Ishikawa (cell line): ENCODE measurements at regions not wholly inside any gene's neighbourhood (a gene's known extent, or its start where the extent isn't known, plus 50 kb on each side); places are given as distances from the start of the nearest gene placed in this dataset.

Source experiments
- CEBPB ChIP-seq: IDR thresholded peaks from 2 replicates; pipeline ENCODE4 v1.6.1; 2012
- CREB1 ChIP-seq: IDR thresholded peaks from 2 replicates; pipeline ENCODE4 v1.6.1; 2012; ENCODE audit warnings: low read depth
- EGR1 ChIP-seq: IDR thresholded peaks from 2 replicates; pipeline ENCODE4 v1.6.1; 2012
- EP300 ChIP-seq: IDR thresholded peaks from 2 replicates; pipeline ENCODE4 v1.6.1; 2012; ENCODE audit warnings: borderline replicate concordance
- FOXM1 ChIP-seq: IDR thresholded peaks from 2 replicates; pipeline ENCODE4 v1.6.1; 2012; ENCODE audit warnings: low read depth, borderline replicate concordance
- MAX ChIP-seq: IDR thresholded peaks from 2 replicates; pipeline ENCODE4 v1.6.1; 2012
- NFIC ChIP-seq: IDR thresholded peaks from 2 replicates; pipeline ENCODE4 v1.6.1; 2012
- RAD21 ChIP-seq: IDR thresholded peaks from 2 replicates; pipeline ENCODE4 v1.6.1; 2012; ENCODE audit warnings: low read depth
- REST ChIP-seq: IDR thresholded peaks from 2 replicates; pipeline ENCODE4 v1.6.1; 2012; ENCODE audit warnings: low read depth, mild to moderate bottlenecking
- TAF1 ChIP-seq: IDR thresholded peaks from 2 replicates; pipeline ENCODE4 v1.6.1; 2012; ENCODE audit warnings: low read depth, mild to moderate bottlenecking
- TCF12 ChIP-seq: IDR thresholded peaks from 2 replicates; pipeline ENCODE4 v1.6.1; 2012; ENCODE audit warnings: low read depth
- TEAD4 ChIP-seq: IDR thresholded peaks from 2 replicates; pipeline ENCODE4 v1.6.1; 2012
- USF1 ChIP-seq: IDR thresholded peaks from 2 replicates; pipeline ENCODE4 v1.6.1; 2012
- YY1 ChIP-seq: IDR thresholded peaks from 2 replicates; pipeline ENCODE4 v1.6.1; 2012; ENCODE audit warnings: low read depth
- ZBTB7A ChIP-seq: IDR thresholded peaks from 2 replicates; pipeline ENCODE4 v1.6.1; 2012; ENCODE audit warnings: low read depth

GRCh38 chr22:48918585-48919186 lies 909.0 kb downstream of the BRD1 start:
- TF ChIP-seq CREB1 (no peak), FOXM1 (no peak), EP300 (no peak), TCF12 (no peak), MAX (no peak), NFIC (no peak), ZBTB7A (no peak), EGR1 (no peak), TEAD4 (no peak), CEBPB (no peak), RAD21 (no peak)

GRCh38 chr22:48908547-48908946 lies 919.1 kb downstream of the BRD1 start:
- TF ChIP-seq REST (no peak), MAX (no peak), RAD21 (no peak), ZBTB7A (no peak), EP300 (no peak), EGR1 (no peak), TAF1 (no peak), NFIC (no peak), YY1 (no peak), TEAD4 (no peak), TCF12 (no peak), FOXM1 (no peak), CREB1 (no peak), CEBPB (no peak), USF1 (no peak)

GRCh38 chr22:48907591-48907990 lies 920.1 kb downstream of the BRD1 start:
- TF ChIP-seq TAF1: no peak
- TF ChIP-seq USF1: no peak
- TF ChIP-seq CREB1: no peak
- no peak for TF ChIP-seq TEAD4
- no peak for TF ChIP-seq EGR1
- no peak for TF ChIP-seq CEBPB
- no peak for TF ChIP-seq TCF12
- TF ChIP-seq FOXM1: no peak
- no peak for TF ChIP-seq NFIC
- TF ChIP-seq YY1: no peak
- TF ChIP-seq REST: no peak

GRCh38 chr22:48906216-48906835 lies 921.3 kb downstream of the BRD1 start:
- no peak for TF ChIP-seq RAD21
- no peak for TF ChIP-seq EP300
- TF ChIP-seq EGR1: no peak
- TF ChIP-seq FOXM1: no peak

- TF ChIP-seq NFIC: no peak
- TF ChIP-seq TEAD4: no peak
- TF ChIP-seq YY1: no peak
- TF ChIP-seq USF1: no peak
- no peak for TF ChIP-seq ZBTB7A
- no peak for TF ChIP-seq TCF12
- no peak for TF ChIP-seq TAF1
- TF ChIP-seq FOXM1: no peak
- TF ChIP-seq EP300: no peak
- TF ChIP-seq RAD21: no peak
- TF ChIP-seq CREB1: no peak
- no peak for TF ChIP-seq CEBPB
- no peak for TF ChIP-seq REST
- no peak for TF ChIP-seq EGR1
- no peak for TF ChIP-seq MAX
Observed at GRCh38 chr22:48905206-48905975, 922.3 kb downstream of the BRD1 start.
